HEK293 (cell line): ENCODE measurements at regions not wholly inside any gene's neighbourhood (a gene's known extent, or its start where the extent isn't known, plus 50 kb on each side); places are given as distances from the start of the nearest gene placed in this dataset.

Experiments used
- CTCF ChIA-PET: fragments of 350-600 bp; formaldehyde crosslinking; extraction: SDS; loops from one replicate; lab custom pipeline; 2021; ENCODE audit warnings: antibody characterized with exemption; lab: Yijun Ruan, JAX
- POLR2A ChIA-PET: fragments of 300-600 bp; formaldehyde crosslinking; extraction: SDS; loops from one replicate; lab custom pipeline; 2020; ENCODE audit warnings: antibody characterized with exemption, inconsistent platforms; lab: Yijun Ruan, JAX
- H3K27ac ChIP-seq: fragments of 200-500 bp; sonication (Bioruptor generic); 2 replicates; pipeline ENCODE4 v1.5.1; 2014; ENCODE audit warnings: low read depth, low read length, control low read depth, inconsistent platforms; ENCODE audit errors: extremely low read depth
- H3K36me3 ChIP-seq, 2 experiments: fragments of 200-500 bp in 1 of 2; sonication (Bioruptor generic) in 1 of 2; 1 replicate in 1 of 2; 2 replicates in 1 of 2; pipeline ENCODE4 v1.5.1; 2014 to 2017; ENCODE audit warnings: inconsistent platforms in 2 of 2, low read length in 2 of 2; ENCODE audit not compliant: control insufficient read depth in 2 of 2, insufficient read depth in 1 of 2
- H3K4me1 ChIP-seq: fragments of 200-500 bp; sonication (Bioruptor generic); 2 replicates; pipeline ENCODE4 v1.5.1; 2014; ENCODE audit warnings: mild to moderate bottlenecking, low read length, inconsistent platforms; ENCODE audit not compliant: control insufficient read depth, insufficient read depth
- H3K4me3 ChIP-seq: 2 replicates; pipeline ENCODE4 v1.5.1; 2011; ENCODE audit warnings: low read depth, mild to moderate bottlenecking, control low read depth, low read length, moderate library complexity
- H3K9me3 ChIP-seq: fragments of 200-500 bp; sonication (Bioruptor generic); 2 replicates; pipeline ENCODE4 v1.5.1; 2014; ENCODE audit warnings: low read depth, low read length, inconsistent platforms; ENCODE audit not compliant: control insufficient read depth, insufficient read depth
- GLIS1 ChIP-seq: fragments of 450-650 bp; formaldehyde crosslinking; IDR thresholded peaks from 2 replicates; pipeline ENCODE4 v1.5.1; 2016; ENCODE audit warnings: missing biosample characterization, missing genetic modification characterization
- GLIS2 ChIP-seq: fragments of 450-650 bp; formaldehyde crosslinking; IDR thresholded peaks from 2 replicates; pipeline ENCODE4 v1.5.1; 2016; ENCODE audit warnings: missing biosample characterization, missing genetic modification characterization
- HOXD13 ChIP-seq: sonication (generic); formaldehyde crosslinking; IDR thresholded peaks from 2 replicates; pipeline ENCODE4 v1.8.0; 2022; ENCODE audit warnings: missing genetic modification reagents, borderline replicate concordance
- RBAK ChIP-seq: fragments of 450-650 bp; formaldehyde crosslinking; IDR thresholded peaks from 2 replicates; pipeline ENCODE4 v1.5.1; 2016; ENCODE audit warnings: missing biosample characterization, missing genetic modification characterization
- ZBTB20 ChIP-seq: fragments of 450-650 bp; formaldehyde crosslinking; IDR thresholded peaks from 2 replicates; pipeline ENCODE4 v1.5.1; 2016; ENCODE audit warnings: missing biosample characterization, missing genetic modification characterization
- ZBTB7A ChIP-seq: fragments of 450-650 bp; formaldehyde crosslinking; IDR thresholded peaks from 2 replicates; pipeline ENCODE4 v1.5.1; 2016; ENCODE audit warnings: low read depth, missing biosample characterization, missing genetic modification characterization
- ZFP37 ChIP-seq: fragments of 450-650 bp; formaldehyde crosslinking; IDR thresholded peaks from 2 replicates; pipeline ENCODE4 v1.5.1; 2016; ENCODE audit warnings: missing biosample characterization, missing genetic modification characterization
- ZIC2 ChIP-seq: fragments of 450-650 bp; formaldehyde crosslinking; IDR thresholded peaks from 2 replicates; pipeline ENCODE4 v1.5.1; 2016; ENCODE audit warnings: missing biosample characterization, missing genetic modification characterization
- ZNF112 ChIP-seq: fragments of 450-650 bp; formaldehyde crosslinking; IDR thresholded peaks from 2 replicates; pipeline ENCODE4 v1.5.0; 2017; ENCODE audit warnings: missing biosample characterization, missing genetic modification characterization
- ZNF140 ChIP-seq: fragments of 450-650 bp; formaldehyde crosslinking; IDR thresholded peaks from 2 replicates; pipeline ENCODE4 v1.5.1; 2016; ENCODE audit warnings: missing biosample characterization, missing genetic modification characterization
- ZNF155 ChIP-seq: fragments of 450-650 bp; formaldehyde crosslinking; IDR thresholded peaks from 2 replicates; pipeline ENCODE4 v1.5.1; 2016; ENCODE audit warnings: missing biosample characterization, missing genetic modification characterization
- ZNF202 ChIP-seq: fragments of 450-650 bp; formaldehyde crosslinking; IDR thresholded peaks from 2 replicates; pipeline ENCODE4 v1.5.1; 2016; ENCODE audit warnings: missing biosample characterization, missing genetic modification characterization, borderline replicate concordance
- ZNF354C ChIP-seq: fragments of 450-650 bp; formaldehyde crosslinking; IDR thresholded peaks from 2 replicates; pipeline ENCODE4 v1.5.1; 2016; ENCODE audit warnings: missing biosample characterization, missing genetic modification characterization, low read depth, borderline replicate concordance
- ZNF366 ChIP-seq: fragments of 450-650 bp; formaldehyde crosslinking; conservative IDR thresholded peaks from 2 replicates; pipeline ENCODE4 v1.5.1; 2016; ENCODE audit warnings: missing biosample characterization, missing genetic modification characterization
- ZNF404 ChIP-seq: fragments of 450-650 bp; formaldehyde crosslinking; IDR thresholded peaks from 2 replicates; pipeline ENCODE4 v1.5.1; 2017; ENCODE audit warnings: missing biosample characterization, missing genetic modification characterization
- ZNF560 ChIP-seq: fragments of 450-650 bp; formaldehyde crosslinking; IDR thresholded peaks from 2 replicates; pipeline ENCODE4 v1.5.1; 2017; ENCODE audit warnings: missing biosample characterization, missing genetic modification characterization, borderline replicate concordance
- ZNF654 ChIP-seq: fragments of 450-650 bp; formaldehyde crosslinking; IDR thresholded peaks from 2 replicates; pipeline ENCODE4 v1.5.1; 2016; ENCODE audit warnings: low read depth, missing biosample characterization, missing genetic modification characterization
- ZNF837 ChIP-seq: fragments of 450-650 bp; formaldehyde crosslinking; IDR thresholded peaks from 2 replicates; pipeline ENCODE4 v1.5.1; 2016; ENCODE audit warnings: missing biosample characterization, missing genetic modification characterization
- TF ChIP-seq, protein P1 (sequence below): fragments of 450-650 bp; formaldehyde crosslinking; IDR thresholded peaks from 2 replicates; pipeline ENCODE4 v1.5.1; 2016; ENCODE audit warnings: missing biosample characterization, missing genetic modification characterization
- TF ChIP-seq, protein P2 (sequence below): fragments of 450-650 bp; formaldehyde crosslinking; IDR thresholded peaks from 2 replicates; pipeline ENCODE4 v1.5.1; 2016; ENCODE audit warnings: missing biosample characterization, missing genetic modification characterization
- TF ChIP-seq, protein P3 (sequence below): fragments of 450-650 bp; formaldehyde crosslinking; IDR thresholded peaks from 2 replicates; pipeline ENCODE4 v1.5.1; 2016; ENCODE audit warnings: missing biosample characterization, missing genetic modification characterization
- TF ChIP-seq, protein P4 (sequence below): fragments of 450-650 bp; IDR thresholded peaks from 2 replicates; pipeline ENCODE4 v1.5.1; 2018; ENCODE audit warnings: missing biosample characterization, missing genetic modification characterization

DNA sequence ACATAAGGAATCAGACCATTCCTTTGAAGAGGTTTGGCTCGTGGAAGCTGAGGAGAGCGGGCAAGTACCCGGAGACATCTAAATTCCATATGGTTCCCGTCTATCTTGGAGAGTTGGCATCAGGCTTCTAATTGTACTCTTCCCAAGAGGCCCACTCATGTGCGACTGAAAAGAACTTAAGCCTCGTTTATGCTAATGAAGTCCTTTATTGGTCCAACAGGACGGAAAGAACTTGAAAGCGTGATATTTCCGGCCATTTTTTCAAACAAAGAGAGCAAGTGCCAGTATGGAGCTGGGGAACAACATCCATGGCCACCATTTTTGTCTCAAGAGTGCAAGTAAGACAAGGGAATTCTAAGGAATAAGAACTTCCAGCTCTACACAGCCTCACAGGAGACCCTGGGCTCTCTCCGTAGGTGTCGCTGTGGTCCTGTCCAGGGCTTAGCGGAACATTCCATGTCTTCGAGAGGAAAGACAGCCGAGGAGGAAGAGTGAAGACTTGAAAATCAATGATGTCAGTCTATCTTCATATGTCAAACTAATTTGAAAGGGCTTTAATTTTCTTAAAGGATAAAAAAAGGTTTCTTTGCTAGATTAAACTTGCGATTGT lies 566.0 kb upstream of the PSMD7 start (continued):
- TF ChIP-seq ZBTB7A (tag by site-specific recombination) (no peak), ZNF837 (tag by site-specific recombination) (no peak)

DNA sequence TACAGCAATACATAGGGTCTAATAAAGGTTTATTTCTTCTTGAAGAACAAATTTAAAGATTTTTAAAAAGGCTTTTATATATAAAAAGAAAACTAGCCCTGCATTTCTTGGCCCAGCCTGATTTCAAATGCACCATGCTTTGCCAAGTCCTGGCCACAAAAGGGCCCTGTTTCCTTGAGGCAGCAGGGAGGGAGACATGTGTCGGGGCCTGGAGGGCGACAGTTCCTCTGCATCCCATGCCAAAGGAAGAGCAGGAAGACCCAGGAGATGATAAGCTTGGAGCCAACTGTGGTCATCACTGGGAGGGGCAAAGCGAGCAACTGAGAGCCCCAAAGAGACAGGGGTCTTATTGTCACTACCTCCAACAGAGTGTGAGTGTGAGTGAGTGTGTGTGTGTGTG lies 571.5 kb upstream of the PSMD7 start:
- POLR2A ChIA-PET: no interaction called here
- TF ChIP-seq ZNF654 (tag by site-specific recombination) (no peak), ZNF366 (tag by site-specific recombination) (no peak), ZNF354C (tag by site-specific recombination) (no peak), ZNF202 (tag by site-specific recombination) (no peak), ZNF140 (tag by site-specific recombination) (no peak), RBAK (no peak), GLIS2 (tag by site-specific recombination) (no peak), ZIC2 (tag by site-specific recombination) (no peak), HOXD13 (no peak), ZNF560 (tag by site-specific recombination) (no peak), ZFP37 (tag by site-specific recombination) (no peak), GLIS1 (tag by site-specific recombination) (no peak), ZNF112 (tag by site-specific recombination) (no peak), ZBTB20 (no peak), ZNF404 (no peak), ZNF155 (tag by site-specific recombination) (no peak)
- TF ChIP-seq, protein P1, sequence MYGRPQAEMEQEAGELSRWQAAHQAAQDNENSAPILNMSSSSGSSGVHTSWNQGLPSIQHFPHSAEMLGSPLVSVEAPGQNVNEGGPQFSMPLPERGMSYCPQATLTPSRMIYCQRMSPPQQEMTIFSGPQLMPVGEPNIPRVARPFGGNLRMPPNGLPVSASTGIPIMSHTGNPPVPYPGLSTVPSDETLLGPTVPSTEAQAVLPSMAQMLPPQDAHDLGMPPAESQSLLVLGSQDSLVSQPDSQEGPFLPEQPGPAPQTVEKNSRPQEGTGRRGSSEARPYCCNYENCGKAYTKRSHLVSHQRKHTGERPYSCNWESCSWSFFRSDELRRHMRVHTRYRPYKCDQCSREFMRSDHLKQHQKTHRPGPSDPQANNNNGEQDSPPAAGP: no peak
- TF ChIP-seq, protein P2, sequence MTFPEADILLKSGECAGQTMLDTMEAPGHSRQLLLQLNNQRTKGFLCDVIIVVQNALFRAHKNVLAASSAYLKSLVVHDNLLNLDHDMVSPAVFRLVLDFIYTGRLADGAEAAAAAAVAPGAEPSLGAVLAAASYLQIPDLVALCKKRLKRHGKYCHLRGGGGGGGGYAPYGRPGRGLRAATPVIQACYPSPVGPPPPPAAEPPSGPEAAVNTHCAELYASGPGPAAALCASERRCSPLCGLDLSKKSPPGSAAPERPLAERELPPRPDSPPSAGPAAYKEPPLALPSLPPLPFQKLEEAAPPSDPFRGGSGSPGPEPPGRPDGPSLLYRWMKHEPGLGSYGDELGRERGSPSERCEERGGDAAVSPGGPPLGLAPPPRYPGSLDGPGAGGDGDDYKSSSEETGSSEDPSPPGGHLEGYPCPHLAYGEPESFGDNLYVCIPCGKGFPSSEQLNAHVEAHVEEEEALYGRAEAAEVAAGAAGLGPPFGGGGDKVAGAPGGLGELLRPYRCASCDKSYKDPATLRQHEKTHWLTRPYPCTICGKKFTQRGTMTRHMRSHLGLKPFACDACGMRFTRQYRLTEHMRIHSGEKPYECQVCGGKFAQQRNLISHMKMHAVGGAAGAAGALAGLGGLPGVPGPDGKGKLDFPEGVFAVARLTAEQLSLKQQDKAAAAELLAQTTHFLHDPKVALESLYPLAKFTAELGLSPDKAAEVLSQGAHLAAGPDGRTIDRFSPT (tag by site-specific recombination): no peak
- TF ChIP-seq, protein P3, sequence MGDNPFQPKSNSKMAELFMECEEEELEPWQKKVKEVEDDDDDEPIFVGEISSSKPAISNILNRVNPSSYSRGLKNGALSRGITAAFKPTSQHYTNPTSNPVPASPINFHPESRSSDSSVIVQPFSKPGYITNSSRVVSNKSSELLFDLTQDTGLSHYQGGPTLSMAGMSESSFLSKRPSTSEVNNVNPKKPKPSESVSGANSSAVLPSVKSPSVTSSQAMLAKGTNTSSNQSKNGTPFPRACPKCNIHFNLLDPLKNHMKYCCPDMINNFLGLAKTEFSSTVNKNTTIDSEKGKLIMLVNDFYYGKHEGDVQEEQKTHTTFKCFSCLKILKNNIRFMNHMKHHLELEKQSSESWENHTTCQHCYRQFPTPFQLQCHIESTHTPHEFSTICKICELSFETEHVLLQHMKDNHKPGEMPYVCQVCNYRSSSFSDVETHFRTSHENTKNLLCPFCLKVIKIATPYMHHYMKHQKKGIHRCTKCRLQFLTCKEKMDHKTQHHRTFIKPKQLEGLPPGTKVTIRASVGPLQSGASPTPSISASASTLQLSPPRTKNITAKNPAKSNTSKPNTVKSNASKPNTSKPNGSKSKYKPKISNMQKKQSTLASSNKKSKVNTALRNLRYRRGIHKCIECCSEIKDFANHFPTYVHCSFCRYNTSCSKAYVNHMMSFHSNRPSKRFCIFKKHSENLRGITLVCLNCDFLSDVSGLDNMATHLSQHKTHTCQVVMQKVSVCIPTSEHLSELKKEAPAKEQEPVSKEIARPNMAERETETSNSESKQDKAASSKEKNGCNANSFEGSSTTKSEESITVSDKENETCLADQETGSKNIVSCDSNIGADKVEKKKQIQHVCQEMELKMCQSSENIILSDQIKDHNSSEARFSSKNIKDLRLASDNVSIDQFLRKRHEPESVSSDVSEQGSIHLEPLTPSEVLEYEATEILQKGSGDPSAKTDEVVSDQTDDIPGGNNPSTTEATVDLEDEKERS (tag by site-specific recombination): no peak
- TF ChIP-seq, protein P4, sequence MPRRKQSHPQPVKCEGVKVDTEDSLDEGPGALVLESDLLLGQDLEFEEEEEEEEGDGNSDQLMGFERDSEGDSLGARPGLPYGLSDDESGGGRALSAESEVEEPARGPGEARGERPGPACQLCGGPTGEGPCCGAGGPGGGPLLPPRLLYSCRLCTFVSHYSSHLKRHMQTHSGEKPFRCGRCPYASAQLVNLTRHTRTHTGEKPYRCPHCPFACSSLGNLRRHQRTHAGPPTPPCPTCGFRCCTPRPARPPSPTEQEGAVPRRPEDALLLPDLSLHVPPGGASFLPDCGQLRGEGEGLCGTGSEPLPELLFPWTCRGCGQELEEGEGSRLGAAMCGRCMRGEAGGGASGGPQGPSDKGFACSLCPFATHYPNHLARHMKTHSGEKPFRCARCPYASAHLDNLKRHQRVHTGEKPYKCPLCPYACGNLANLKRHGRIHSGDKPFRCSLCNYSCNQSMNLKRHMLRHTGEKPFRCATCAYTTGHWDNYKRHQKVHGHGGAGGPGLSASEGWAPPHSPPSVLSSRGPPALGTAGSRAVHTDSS: no peak
- Histone ChIP-seq H3K4me1 (no peaks in the 10 kb centered on the region), H3K9me3 (no peaks in the 10 kb centered on the region), H3K27ac (no peak overlapping the region), H3K4me3 (no peak overlapping the region), H3K36me3 (no peaks in the 10 kb centered on the region)
- CTCF ChIA-PET: no interaction called here
